ENCODE measurements at regions not wholly inside any gene's neighbourhood (a gene's known extent, or its start where the extent isn't known, plus 50 kb on each side); places are given as distances from the start of the nearest gene placed in this dataset.
A peak's percentile ranks its signal among the peaks of the same experiment; 100 is the strongest.

DNA sequence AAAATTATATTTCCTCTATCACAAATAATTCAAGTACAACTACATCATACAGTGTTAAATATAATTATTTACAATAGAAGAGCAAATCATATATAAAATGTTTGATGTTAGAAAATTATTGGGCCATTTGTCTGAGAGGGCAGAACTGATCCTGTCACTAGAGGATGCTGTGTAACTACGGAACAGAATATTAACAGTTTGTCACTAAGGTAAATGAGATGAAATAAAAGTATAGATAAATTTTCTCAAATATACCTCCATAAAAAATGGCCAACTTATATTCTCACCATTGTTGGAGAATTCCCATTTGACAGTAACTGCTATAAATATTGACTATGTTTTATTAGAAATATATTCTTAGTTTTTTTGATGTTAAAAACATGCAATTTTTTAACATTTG lies 1067.4 kb upstream of the DDX18 start:
- DNase-seq (peak in 2 of 5 donors; percentile 4 to 8), FAIRE-seq (peak; percentile 47)
- no peak overlapping the region for H3K9ac ChIP-seq (ENCODE audit: low read length in 3 of 3)
- H3K4me1 ChIP-seq (ENCODE audit: control insufficient read depth in 2 of 3, insufficient read depth in 2 of 3, low read depth in 1 of 3, low read length in 3 of 3): no peaks in the 10 kb centered on the region
- H3K4me3 ChIP-seq (ENCODE audit: low read length in 3 of 3): no peak overlapping the region
- no peaks in the 10 kb centered on the region for H3K27me3 ChIP-seq (ENCODE audit: control insufficient read depth, insufficient read depth, low read length)
- H3K36me3 ChIP-seq (ENCODE audit: control insufficient read depth in 2 of 3, insufficient read depth in 3 of 3, low read length in 3 of 3): no peaks in the 10 kb centered on the region
- TF ChIP-seq, protein P1, sequence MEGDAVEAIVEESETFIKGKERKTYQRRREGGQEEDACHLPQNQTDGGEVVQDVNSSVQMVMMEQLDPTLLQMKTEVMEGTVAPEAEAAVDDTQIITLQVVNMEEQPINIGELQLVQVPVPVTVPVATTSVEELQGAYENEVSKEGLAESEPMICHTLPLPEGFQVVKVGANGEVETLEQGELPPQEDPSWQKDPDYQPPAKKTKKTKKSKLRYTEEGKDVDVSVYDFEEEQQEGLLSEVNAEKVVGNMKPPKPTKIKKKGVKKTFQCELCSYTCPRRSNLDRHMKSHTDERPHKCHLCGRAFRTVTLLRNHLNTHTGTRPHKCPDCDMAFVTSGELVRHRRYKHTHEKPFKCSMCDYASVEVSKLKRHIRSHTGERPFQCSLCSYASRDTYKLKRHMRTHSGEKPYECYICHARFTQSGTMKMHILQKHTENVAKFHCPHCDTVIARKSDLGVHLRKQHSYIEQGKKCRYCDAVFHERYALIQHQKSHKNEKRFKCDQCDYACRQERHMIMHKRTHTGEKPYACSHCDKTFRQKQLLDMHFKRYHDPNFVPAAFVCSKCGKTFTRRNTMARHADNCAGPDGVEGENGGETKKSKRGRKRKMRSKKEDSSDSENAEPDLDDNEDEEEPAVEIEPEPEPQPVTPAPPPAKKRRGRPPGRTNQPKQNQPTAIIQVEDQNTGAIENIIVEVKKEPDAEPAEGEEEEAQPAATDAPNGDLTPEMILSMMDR (IDR thresholded peaks at IDR 0.05; ENCODE audit: borderline replicate concordance, extremely low read depth, insufficient read depth): peak; percentile 49
- H3K27ac ChIP-seq (ENCODE audit: low read depth in 2 of 2, low read length in 2 of 2): no peak overlapping the region
- intact Hi-C loops (cut with DNase I): no loop called here
- H3K9me3 ChIP-seq (ENCODE audit: control insufficient read depth in 2 of 3, insufficient read depth in 1 of 3, low read length in 3 of 3): no peaks in the 10 kb centered on the region

DNA sequence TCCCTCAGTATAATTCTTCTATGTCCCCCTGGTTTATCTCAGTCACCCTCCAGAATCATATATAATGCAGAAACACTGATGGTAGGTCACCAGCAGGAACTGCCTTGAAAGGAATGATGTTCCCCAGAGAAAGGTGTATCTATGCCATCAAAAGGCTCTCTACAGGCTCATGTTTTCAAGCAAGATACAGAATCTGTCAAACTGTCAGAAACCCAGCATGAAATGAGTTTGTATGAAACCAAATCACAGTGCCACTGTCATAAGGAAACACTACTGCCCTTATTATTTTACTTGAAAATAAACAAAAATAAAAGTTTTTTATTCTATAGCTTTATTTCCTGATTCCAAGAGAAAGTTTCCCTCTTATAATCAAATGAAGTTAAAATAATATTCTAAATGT lies 1064.5 kb upstream of the DDX18 start:
- H3K4me1 ChIP-seq (ENCODE audit: control insufficient read depth in 2 of 3, insufficient read depth in 2 of 3, low read depth in 1 of 3, low read length in 3 of 3): no peaks in the 10 kb centered on the region
- TF ChIP-seq, protein P1 (IDR thresholded peaks at IDR 0.05; ENCODE audit: borderline replicate concordance, extremely low read depth, insufficient read depth): no peak
- DNase-seq (no peak), FAIRE-seq (no peak)
- H3K9ac ChIP-seq (ENCODE audit: low read length in 3 of 3): no peak overlapping the region
- H3K27ac ChIP-seq (ENCODE audit: low read depth in 2 of 2, low read length in 2 of 2): no peak overlapping the region
- no peaks in the 10 kb centered on the region for H3K27me3 ChIP-seq (ENCODE audit: control insufficient read depth, insufficient read depth, low read length)
- H3K36me3 ChIP-seq (ENCODE audit: control insufficient read depth in 2 of 3, insufficient read depth in 3 of 3, low read length in 3 of 3): no peaks in the 10 kb centered on the region
- H3K9me3 ChIP-seq (ENCODE audit: control insufficient read depth in 2 of 3, insufficient read depth in 1 of 3, low read length in 3 of 3): no peaks in the 10 kb centered on the region
- intact Hi-C loops (cut with DNase I): no loop called here
- no peak overlapping the region for H3K4me3 ChIP-seq (ENCODE audit: low read length in 3 of 3)

DNA sequence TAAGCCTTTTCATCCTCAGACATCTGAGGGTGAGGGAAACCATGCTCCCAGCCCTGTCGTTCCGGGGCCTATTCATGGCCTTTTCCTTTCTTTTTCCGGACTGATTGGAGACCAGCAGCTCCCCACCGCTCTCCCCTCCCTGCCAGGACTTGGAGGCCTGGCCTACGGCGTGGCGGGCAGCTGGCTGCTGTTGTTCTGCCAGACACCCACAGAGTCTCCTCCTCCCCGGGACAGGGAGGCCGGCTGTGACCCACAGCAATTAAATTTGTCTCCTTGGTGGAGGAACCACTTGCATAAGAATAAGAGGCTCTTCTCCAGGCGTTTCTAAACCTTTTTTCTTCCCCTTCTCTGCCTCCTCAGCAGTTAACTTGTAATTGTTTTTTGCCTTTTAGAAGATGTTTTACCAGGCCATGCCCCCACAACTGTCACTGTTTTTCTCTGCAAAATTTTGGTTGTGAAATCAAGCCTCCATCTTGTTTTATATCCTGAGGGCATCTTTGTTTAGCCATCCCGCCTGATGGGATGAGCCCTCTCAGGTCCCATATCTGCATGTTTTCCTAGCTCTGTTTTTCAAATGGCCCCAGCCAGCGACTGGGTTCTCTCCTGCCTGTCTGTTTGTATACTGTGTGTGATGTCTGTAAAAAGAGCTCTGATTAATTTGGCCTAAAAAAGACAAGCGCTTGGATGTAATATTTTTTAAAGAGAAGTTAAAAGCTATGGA lies 1060.0 kb upstream of the DDX18 start:
- intact Hi-C loops (cut with DNase I): no loop called here
- no peaks in the 10 kb centered on the region for H3K36me3 ChIP-seq (ENCODE audit: control insufficient read depth in 2 of 3, insufficient read depth in 3 of 3, low read length in 3 of 3)

More for the DNA sequence above, 1060.0 kb upstream of the DDX18 start:
- Histone ChIP-seq H3K27me3 (ENCODE audit: control insufficient read depth, insufficient read depth, low read length) (no peaks in the 10 kb centered on the region), H3K4me1 (ENCODE audit: control insufficient read depth in 2 of 3, insufficient read depth in 2 of 3, low read depth in 1 of 3, low read length in 3 of 3) (no peaks in the 10 kb centered on the region), H3K9ac (ENCODE audit: low read length in 3 of 3) (no peak overlapping the region), H3K4me3 (ENCODE audit: low read length in 3 of 3) (no peak overlapping the region), H3K9me3 (ENCODE audit: control insufficient read depth in 2 of 3, insufficient read depth in 1 of 3, low read length in 3 of 3) (no peaks in the 10 kb centered on the region), H3K27ac (ENCODE audit: low read depth in 2 of 2, low read length in 2 of 2) (no peak overlapping the region)
- DNase-seq: peak in 3 of 5 donors; percentile 3 to 36 (median 14)
- TF ChIP-seq, protein P1 (IDR thresholded peaks at IDR 0.05; ENCODE audit: borderline replicate concordance, extremely low read depth, insufficient read depth): no peak
- FAIRE-seq: no peak

Data from kidney (tissue), 13 donors.